GM20431 (cell line): ENCODE measurements at regions not wholly inside any gene's neighbourhood (a gene's known extent, or its start where the extent isn't known, plus 50 kb on each side); places are given as distances from the start of the nearest gene placed in this dataset.
"Not testable (repeated sequence)": the region's sequence is repeated elsewhere in the genome, so short reads cannot be mapped to it uniquely, and the experiment has no call there.

Experiments used
- in situ Hi-C: fragments of 300-500 bp; cut with MseI, MboI; formaldehyde crosslinking; loops from one replicate; pipeline ENCODE4 v1.15.0; 2020; ENCODE audit warnings: low sequenced_read_pairs; ENCODE audit not compliant: unreplicated experiment

GRCh38 chr9:16048129-16048528 lies 495.3 kb downstream of the CCDC171 start:
- in situ Hi-C loops: loop anchor here (25.0 kb wide), 1 partner anchor 111 kb away; no protein-coding TSS in a partner anchor

GRCh38 chr9:16052146-16052545 lies 499.3 kb downstream of the CCDC171 start:
- in situ Hi-C loops: no loop called here

- in situ Hi-C loops: no loop called here
Observed at GRCh38 chr9:16052757-16053530, 500.1 kb downstream of the CCDC171 start.

GRCh38 chr9:16057541-16057940 lies 504.7 kb downstream of the CCDC171 start:
- in situ Hi-C loops: no loop called here

GRCh38 chr9:16058131-16058549 lies 505.3 kb downstream of the CCDC171 start:
- in situ Hi-C loops: no loop called here

GRCh38 chr9:16060436-16061129 lies 507.7 kb downstream of the CCDC171 start:
- in situ Hi-C loops: no loop called here

GRCh38 chr9:16062542-16063240 lies 509.8 kb downstream of the CCDC171 start:
- in situ Hi-C loops: no loop called here

GRCh38 chr9:16063241-16063591 lies 510.4 kb downstream of the CCDC171 start:
- in situ Hi-C loops: no loop called here

- in situ Hi-C loops: no loop called here
Observed at GRCh38 chr9:16064771-16065170, 511.9 kb downstream of the CCDC171 start.

GRCh38 chr9:16066201-16066600 lies 513.4 kb downstream of the CCDC171 start:
- in situ Hi-C loops: not testable (repeated sequence)

GRCh38 chr9:16068476-16068875 lies 515.6 kb downstream of the CCDC171 start:
- in situ Hi-C loops: no loop called here

- in situ Hi-C loops: no loop called here
Observed at GRCh38 chr9:16069249-16069648, 516.4 kb downstream of the CCDC171 start.

GRCh38 chr9:16069671-16070454 lies 517.0 kb downstream of the CCDC171 start:
- in situ Hi-C loops: no loop called here

- in situ Hi-C loops: no loop called here
Observed at GRCh38 chr9:16070455-16071145, 517.8 kb downstream of the CCDC171 start.

- in situ Hi-C loops: no loop called here
Observed at GRCh38 chr9:16071400-16071799, 518.6 kb downstream of the CCDC171 start.

- in situ Hi-C loops: no loop called here
Observed at GRCh38 chr9:16074963-16075362, 522.1 kb downstream of the CCDC171 start.

GRCh38 chr9:16075696-16076095 lies 522.9 kb downstream of the CCDC171 start:
- in situ Hi-C loops: no loop called here

GRCh38 chr9:16076511-16076910 lies 523.7 kb downstream of the CCDC171 start:
- in situ Hi-C loops: no loop called here

GRCh38 chr9:16082796-16083195 lies 530.0 kb downstream of the CCDC171 start:
- in situ Hi-C loops: no loop called here
